T-helper 17 cell (primary cell): ENCODE measurements at regions not wholly inside any gene's neighbourhood (a gene's known extent, or its start where the extent isn't known, plus 50 kb on each side); places are given as distances from the start of the nearest gene placed in this dataset.
"Not testable (repeated sequence)": the region's sequence is repeated elsewhere in the genome, so short reads cannot be mapped to it uniquely, and the experiment has no call there.

Source experiments
- ATAC-seq: fragments of 150-1000 bp; cut with Tn5 transposase; 2 replicates; pipeline ENCODE4 v1.10.0; 2021; ENCODE audit warnings: mild to moderate bottlenecking, moderate library complexity
- DNase-seq, 3 donors: peaks; one replicate each; pipeline versions ENCODE4 v3.0.0 to v3.0.0-alpha.2; 2020 to 2021
- H3K9me3 ChIP-seq: one replicate; pipeline ENCODE4 v1.7.0; 2013; ENCODE audit warnings: low read length, mild to moderate bottlenecking; ENCODE audit not compliant: control insufficient read depth, poor library complexity, severe bottlenecking
- H3K27ac Mint-ChIP-seq: one replicate; pipeline ENCODE4 v1.8.0; 2022; ENCODE audit warnings: mild to moderate bottlenecking, moderate library complexity, mixed read lengths
- H3K27me3 Mint-ChIP-seq: one replicate; pipeline ENCODE4 v1.8.0; 2022; ENCODE audit warnings: mixed read lengths
- H3K36me3 Mint-ChIP-seq: one replicate; pipeline ENCODE4 v1.8.0; 2022; ENCODE audit warnings: low read depth, mixed read lengths
- H3K4me1 Mint-ChIP-seq: one replicate; pipeline ENCODE4 v1.8.0; 2022; ENCODE audit warnings: mild to moderate bottlenecking, mixed read lengths
- H3K4me3 Mint-ChIP-seq: one replicate; pipeline ENCODE4 v1.8.0; 2022; ENCODE audit warnings: mild to moderate bottlenecking, moderate library complexity, mixed read lengths

GRCh38 chr7:69431626-69432025 lies 166.6 kb upstream of the AUTS2 start:
- no peaks in the 10 kb centered on the region for H3K36me3 Mint-ChIP-seq
- no peaks in the 10 kb centered on the region for H3K4me1 Mint-ChIP-seq
- peaks cover 8% of the 10 kb centered on the region for H3K27me3 Mint-ChIP-seq
- no peak overlapping the region for H3K4me3 Mint-ChIP-seq
- no peak overlapping the region for H3K27ac Mint-ChIP-seq
- ATAC-seq (no peak), DNase-seq (no peak)
- no peaks in the 10 kb centered on the region for H3K9me3 ChIP-seq

- DNase-seq, ATAC-seq, H3K27ac Mint-ChIP-seq, H3K4me3 Mint-ChIP-seq, H3K4me1 Mint-ChIP-seq, H3K36me3 Mint-ChIP-seq, H3K9me3 ChIP-seq, H3K27me3 Mint-ChIP-seq: not testable (repeated sequence)
Observed at GRCh38 chr7:69432276-69432675, 166.0 kb upstream of the AUTS2 start.

GRCh38 chr7:69433081-69433480 lies 165.2 kb upstream of the AUTS2 start:
- no peaks in the 10 kb centered on the region for H3K4me1 Mint-ChIP-seq
- no peak overlapping the region for H3K4me3 Mint-ChIP-seq
- H3K36me3 Mint-ChIP-seq: no peaks in the 10 kb centered on the region
- no peak for DNase-seq
- peaks cover 8% of the 10 kb centered on the region for H3K27me3 Mint-ChIP-seq
- H3K9me3 ChIP-seq: no peaks in the 10 kb centered on the region
- H3K27ac Mint-ChIP-seq: no peak overlapping the region
- ATAC-seq: no peak

- DNase-seq: no peak
- no peak for ATAC-seq
- Mint-ChIP-seq H3K27me3 (peaks cover 8% of the 10 kb centered on the region), H3K4me1 (no peaks in the 10 kb centered on the region), H3K4me3 (no peak overlapping the region), H3K27ac (no peak overlapping the region), H3K36me3 (no peaks in the 10 kb centered on the region)
- H3K9me3 ChIP-seq: no peaks in the 10 kb centered on the region
Observed at GRCh38 chr7:69434398-69434815, 163.9 kb upstream of the AUTS2 start.

- H3K9me3 ChIP-seq: no peaks in the 10 kb centered on the region
- H3K27me3 Mint-ChIP-seq: peaks cover 6% of the 10 kb centered on the region
- no peaks in the 10 kb centered on the region for H3K4me1 Mint-ChIP-seq
- H3K36me3 Mint-ChIP-seq: no peaks in the 10 kb centered on the region
- no peak for ATAC-seq
- no peak for DNase-seq
- no peak overlapping the region for H3K27ac Mint-ChIP-seq
- no peak overlapping the region for H3K4me3 Mint-ChIP-seq
Observed at GRCh38 chr7:69435711-69436110, 162.6 kb upstream of the AUTS2 start.

GRCh38 chr7:69436946-69437345 lies 161.3 kb upstream of the AUTS2 start:
- H3K27ac Mint-ChIP-seq: no peak overlapping the region
- H3K27me3 Mint-ChIP-seq: no peaks in the 10 kb centered on the region
- no peaks in the 10 kb centered on the region for H3K36me3 Mint-ChIP-seq
- no peaks in the 10 kb centered on the region for H3K9me3 ChIP-seq
- DNase-seq (no peak), ATAC-seq (no peak)
- no peak overlapping the region for H3K4me3 Mint-ChIP-seq
- H3K4me1 Mint-ChIP-seq: no peaks in the 10 kb centered on the region

GRCh38 chr7:69438584-69439412 lies 159.5 kb upstream of the AUTS2 start:
- Mint-ChIP-seq H3K4me1 (no peaks in the 10 kb centered on the region), H3K36me3 (no peaks in the 10 kb centered on the region), H3K27ac (no peak overlapping the region), H3K4me3 (no peak overlapping the region), H3K27me3 (no peaks in the 10 kb centered on the region)
- no peak for ATAC-seq
- DNase-seq: no peak
- no peaks in the 10 kb centered on the region for H3K9me3 ChIP-seq

- no peaks in the 10 kb centered on the region for H3K27me3 Mint-ChIP-seq
- DNase-seq (no peak), ATAC-seq (no peak)
- H3K36me3 Mint-ChIP-seq: no peaks in the 10 kb centered on the region
- no peak overlapping the region for H3K4me3 Mint-ChIP-seq
- no peaks in the 10 kb centered on the region for H3K4me1 Mint-ChIP-seq
- no peaks in the 10 kb centered on the region for H3K9me3 ChIP-seq
- H3K27ac Mint-ChIP-seq: no peak overlapping the region
Observed at GRCh38 chr7:69439636-69440325, 158.5 kb upstream of the AUTS2 start.

- Mint-ChIP-seq H3K36me3 (no peaks in the 10 kb centered on the region), H3K27me3 (no peaks in the 10 kb centered on the region), H3K27ac (no peak overlapping the region), H3K4me1 (no peaks in the 10 kb centered on the region), H3K4me3 (no peak overlapping the region)
- no peak for DNase-seq
- H3K9me3 ChIP-seq: no peaks in the 10 kb centered on the region
- ATAC-seq: no peak
Observed at GRCh38 chr7:69440976-69441375, 157.3 kb upstream of the AUTS2 start.

- DNase-seq (no peak), ATAC-seq (no peak)
- Mint-ChIP-seq H3K27me3 (no peaks in the 10 kb centered on the region), H3K36me3 (no peaks in the 10 kb centered on the region), H3K4me3 (no peak overlapping the region), H3K4me1 (no peaks in the 10 kb centered on the region), H3K27ac (no peak overlapping the region)
- no peaks in the 10 kb centered on the region for H3K9me3 ChIP-seq
Observed at GRCh38 chr7:69443136-69443535, 155.1 kb upstream of the AUTS2 start.

- no peaks in the 10 kb centered on the region for H3K9me3 ChIP-seq
- Mint-ChIP-seq H3K27ac (no peak overlapping the region), H3K4me1 (no peaks in the 10 kb centered on the region), H3K36me3 (no peaks in the 10 kb centered on the region), H3K4me3 (no peak overlapping the region), H3K27me3 (no peaks in the 10 kb centered on the region)
- no peak for DNase-seq
- ATAC-seq: no peak
Observed at GRCh38 chr7:69445541-69445940, 152.7 kb upstream of the AUTS2 start.

GRCh38 chr7:69446213-69446612 lies 152.1 kb upstream of the AUTS2 start:
- H3K9me3 ChIP-seq, H3K27me3 Mint-ChIP-seq, H3K36me3 Mint-ChIP-seq, H3K4me1 Mint-ChIP-seq, H3K4me3 Mint-ChIP-seq, DNase-seq, ATAC-seq, H3K27ac Mint-ChIP-seq: not testable (repeated sequence)

- H3K36me3 Mint-ChIP-seq: no peaks in the 10 kb centered on the region
- no peaks in the 10 kb centered on the region for H3K27me3 Mint-ChIP-seq
- DNase-seq: no peak
- H3K4me3 Mint-ChIP-seq: no peak overlapping the region
- H3K27ac Mint-ChIP-seq: no peak overlapping the region
- H3K4me1 Mint-ChIP-seq: no peaks in the 10 kb centered on the region
- no peaks in the 10 kb centered on the region for H3K9me3 ChIP-seq
- ATAC-seq: no peak
Observed at GRCh38 chr7:69448071-69448470, 150.2 kb upstream of the AUTS2 start.

- Mint-ChIP-seq H3K27me3 (no peaks in the 10 kb centered on the region), H3K27ac (no peak overlapping the region), H3K4me3 (no peak overlapping the region), H3K36me3 (no peaks in the 10 kb centered on the region), H3K4me1 (no peaks in the 10 kb centered on the region)
- H3K9me3 ChIP-seq: no peaks in the 10 kb centered on the region
- ATAC-seq (no peak), DNase-seq (no peak)
Observed at GRCh38 chr7:69450456-69450855, 147.8 kb upstream of the AUTS2 start.
